ENCODE measurements at regions not wholly inside any gene's neighbourhood (a gene's known extent, or its start where the extent isn't known, plus 50 kb on each side); places are given as distances from the start of the nearest gene placed in this dataset.
"Not testable (repeated sequence)": the region's sequence is repeated elsewhere in the genome, so short reads cannot be mapped to it uniquely, and the experiment has no call there.

GRCh38 chr5:163682234-163682633 lies 176.8 kb downstream of the MAT2B start:
- FAIRE-seq: no peak
- DNase-seq (ENCODE audit: insufficient read length, low spot score): no peak

- no peak for FAIRE-seq
Observed at GRCh38 chr5:163687414-163687813, 182.0 kb downstream of the MAT2B start.

GRCh38 chr5:163692091-163692490 lies 186.7 kb downstream of the MAT2B start:
- no peak for FAIRE-seq
- no peak for DNase-seq (ENCODE audit: insufficient read length, low spot score)

More at GRCh38 chr5:163687414-163687813, 182.0 kb downstream of the MAT2B start:
- no peak for DNase-seq (ENCODE audit: insufficient read length, low spot score)

- FAIRE-seq: no peak
- DNase-seq (ENCODE audit: insufficient read length, low spot score): peak; percentile 2
Observed at GRCh38 chr5:163695830-163696578, 190.6 kb downstream of the MAT2B start.

GRCh38 chr5:163696579-163696887 lies 191.1 kb downstream of the MAT2B start:
- no peak for DNase-seq (ENCODE audit: insufficient read length, low spot score)
- FAIRE-seq: no peak

- FAIRE-seq: no peak
- no peak for DNase-seq (ENCODE audit: insufficient read length, low spot score)
Observed at GRCh38 chr5:163706053-163706771, 200.8 kb downstream of the MAT2B start.

- DNase-seq (ENCODE audit: insufficient read length, low spot score) (no peak), FAIRE-seq (no peak)
Observed at GRCh38 chr5:163712011-163712410, 206.6 kb downstream of the MAT2B start.

- FAIRE-seq: no peak
- no peak for DNase-seq (ENCODE audit: insufficient read length, low spot score)
Observed at GRCh38 chr5:163718272-163718671, 212.9 kb downstream of the MAT2B start.

- FAIRE-seq (no peak), DNase-seq (ENCODE audit: insufficient read length, low spot score) (no peak)
Observed at GRCh38 chr5:163724305-163724704, 218.9 kb downstream of the MAT2B start.

GRCh38 chr5:163727028-163727427 lies 221.6 kb downstream of the MAT2B start:
- peak; percentile 37 for FAIRE-seq
- DNase-seq (ENCODE audit: insufficient read length, low spot score): no peak

GRCh38 chr5:163730206-163730756 lies 224.9 kb downstream of the MAT2B start:
- DNase-seq (ENCODE audit: insufficient read length, low spot score): no peak
- FAIRE-seq: no peak

GRCh38 chr5:163731256-163731655 lies 225.8 kb downstream of the MAT2B start:
- FAIRE-seq (no peak), DNase-seq (ENCODE audit: insufficient read length, low spot score) (no peak)

- DNase-seq (ENCODE audit: insufficient read length, low spot score): no peak
- no peak for FAIRE-seq
Observed at GRCh38 chr5:163735069-163735468, 229.7 kb downstream of the MAT2B start.

GRCh38 chr5:163747586-163747985 lies 242.2 kb downstream of the MAT2B start:
- no peak for FAIRE-seq
- DNase-seq (ENCODE audit: insufficient read length, low spot score): no peak

GRCh38 chr5:163748934-163749333 lies 243.5 kb downstream of the MAT2B start:
- FAIRE-seq: no peak
- DNase-seq (ENCODE audit: insufficient read length, low spot score): no peak

GRCh38 chr5:163750415-163750814 lies 245.0 kb downstream of the MAT2B start:
- not testable (repeated sequence) for DNase-seq (ENCODE audit: insufficient read length, low spot score); FAIRE-seq

- FAIRE-seq (no peak), DNase-seq (ENCODE audit: insufficient read length, low spot score) (no peak)
Observed at GRCh38 chr5:163755505-163755904, 250.1 kb downstream of the MAT2B start.

GRCh38 chr5:163756170-163756569 lies 250.8 kb downstream of the MAT2B start:
- FAIRE-seq (no peak), DNase-seq (ENCODE audit: insufficient read length, low spot score) (no peak)

- FAIRE-seq: no peak
- no peak for DNase-seq (ENCODE audit: insufficient read length, low spot score)
Observed at GRCh38 chr5:163757344-163757743, 251.9 kb downstream of the MAT2B start.

- DNase-seq (ENCODE audit: insufficient read length, low spot score): no peak
- no peak for FAIRE-seq
Observed at GRCh38 chr5:163758283-163758711, 252.9 kb downstream of the MAT2B start.

- DNase-seq (ENCODE audit: insufficient read length, low spot score) (no peak), FAIRE-seq (no peak)
Observed at GRCh38 chr5:163759000-163759704, 253.7 kb downstream of the MAT2B start.
